DOHH2 (cell line): ENCODE measurements at regions not wholly inside any gene's neighbourhood (a gene's known extent, or its start where the extent isn't known, plus 50 kb on each side); places are given as distances from the start of the nearest gene placed in this dataset.

Experiments
- CTCF ChIP-seq: fragments of 200-600 bp; sonication (generic); IDR thresholded peaks from one replicate; pipeline ENCODE4 v1.5.1; 2014; ENCODE audit warnings: antibody characterized with exemption, mild to moderate bottlenecking, low read depth, low read length; ENCODE audit not compliant: poor library complexity, severe bottlenecking
- EZH2phosphoT487 ChIP-seq: fragments of 200-600 bp; sonication (generic); IDR thresholded peaks from 2 replicates; pipeline ENCODE4 v1.6.1; 2017; ENCODE audit warnings: borderline replicate concordance, mild to moderate bottlenecking, antibody characterized with exemption, low read length, moderate library complexity, mixed read lengths

- TF ChIP-seq CTCF (no peak), EZH2phosphoT487 (no peak)
Measured at GRCh38 chr13:80559944-80560343, 219.0 kb upstream of the SPRY2 start.
